ENCODE measurements at regions not wholly inside any gene's neighbourhood (a gene's known extent, or its start where the extent isn't known, plus 50 kb on each side); places are given as distances from the start of the nearest gene placed in this dataset.

GRCh38 chr15:36059596-36059995 is 513.6 kb upstream of the DPH6 start:
- no peak for DNase-seq (ENCODE audit: low read depth in 3 of 3, low spot score in 1 of 3)

- DNase-seq (ENCODE audit: low read depth in 3 of 3, low spot score in 1 of 3) = no peak
These were observed 516.4 kb upstream of the DPH6 start for GRCh38 chr15:36062357-36062756.

DNA sequence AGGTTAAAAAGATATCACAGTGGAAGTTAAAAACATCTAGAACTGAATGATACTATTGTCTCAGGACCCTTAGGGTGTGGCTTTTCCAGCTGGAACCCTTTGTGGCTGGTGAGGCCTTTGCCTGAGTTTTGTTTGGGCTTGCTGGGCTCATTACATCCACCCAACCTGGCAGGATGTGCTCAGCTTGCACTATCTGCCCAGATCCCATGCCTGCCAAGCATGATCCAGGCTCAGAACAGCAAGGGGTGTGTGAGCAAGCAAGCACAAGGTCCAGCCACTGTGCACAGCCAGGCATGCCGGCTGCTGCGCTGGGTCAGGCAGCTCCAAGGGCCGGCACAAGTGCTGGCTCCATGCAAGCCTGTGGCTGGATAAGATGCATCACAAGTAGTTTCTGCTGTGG is 512.7 kb upstream of the CDIN1 start:
- no peak for DNase-seq (ENCODE audit: low read depth in 3 of 3, low spot score in 1 of 3)

GRCh38 chr15:36067483-36068274 is 511.7 kb upstream of the CDIN1 start:
- no peak for DNase-seq (ENCODE audit: low read depth in 3 of 3, low spot score in 1 of 3)

GRCh38 chr15:36075333-36075732 is 504.1 kb upstream of the CDIN1 start:
- DNase-seq (ENCODE audit: low read depth in 3 of 3, low spot score in 1 of 3) = no peak

- DNase-seq (ENCODE audit: low read depth in 3 of 3, low spot score in 1 of 3) = no peak
These were observed 500.4 kb upstream of the CDIN1 start for GRCh38 chr15:36079021-36079420.

GRCh38 chr15:36080759-36081158 is 498.7 kb upstream of the CDIN1 start:
- DNase-seq (ENCODE audit: low read depth in 3 of 3, low spot score in 1 of 3) = no peak

GRCh38 chr15:36090286-36090946 is 489.0 kb upstream of the CDIN1 start:
- no peak for DNase-seq (ENCODE audit: low read depth in 3 of 3, low spot score in 1 of 3)

DNA sequence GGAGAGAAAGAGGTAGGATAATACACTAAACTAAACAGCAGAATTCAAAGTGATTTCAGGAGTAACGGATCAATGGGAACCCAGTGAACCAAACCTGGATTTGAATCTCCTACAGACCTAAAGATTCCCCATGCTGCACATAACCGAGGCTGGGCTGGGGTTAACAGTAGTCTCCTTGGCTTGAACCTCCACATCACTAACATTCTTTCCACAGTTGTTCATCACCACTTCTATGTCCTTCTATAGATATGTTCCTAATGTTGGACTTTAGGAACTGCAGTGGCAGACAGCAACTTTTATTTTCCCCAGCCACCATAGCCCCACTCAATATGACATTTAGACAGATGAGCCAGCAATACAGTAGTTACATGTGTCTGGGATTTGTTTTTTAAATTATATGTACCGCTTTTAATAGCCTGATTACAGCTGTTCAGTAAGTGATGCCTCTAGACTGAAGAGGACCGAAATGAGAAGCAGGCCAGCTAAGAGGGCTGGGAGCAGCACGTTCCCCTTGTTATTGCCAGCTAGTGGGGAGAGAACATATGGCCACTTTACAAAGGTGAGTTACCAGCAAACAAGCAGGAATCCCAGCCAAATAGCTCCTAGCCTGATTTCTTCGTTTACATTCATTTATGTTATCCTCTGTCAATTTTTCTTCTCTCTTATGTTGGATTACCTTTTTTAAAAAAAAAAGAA is 472.6 kb upstream of the CDIN1 start:
- DNase-seq (ENCODE audit: low read depth in 3 of 3, low spot score in 1 of 3) = no peak

DNA sequence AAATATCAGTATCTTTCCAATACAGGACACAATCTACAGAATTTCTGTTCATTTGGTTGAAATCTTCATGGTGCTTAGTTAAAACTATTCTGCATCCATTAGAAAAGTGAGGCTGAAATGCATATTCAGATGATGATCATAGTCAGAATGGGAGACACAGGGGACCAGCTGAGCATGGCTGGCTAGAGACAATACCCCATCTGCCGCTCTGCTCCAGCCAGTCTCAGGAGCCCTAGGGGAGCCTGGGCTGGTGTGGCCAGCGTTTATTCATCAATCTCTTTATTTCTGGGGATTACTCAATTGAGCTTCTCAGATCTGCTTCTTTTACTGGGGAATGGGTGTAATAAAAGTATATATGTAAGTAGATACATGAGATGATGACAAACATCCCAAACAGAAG is 470.9 kb upstream of the CDIN1 start:
- no peak for DNase-seq (ENCODE audit: low read depth in 3 of 3, low spot score in 1 of 3)

DNA sequence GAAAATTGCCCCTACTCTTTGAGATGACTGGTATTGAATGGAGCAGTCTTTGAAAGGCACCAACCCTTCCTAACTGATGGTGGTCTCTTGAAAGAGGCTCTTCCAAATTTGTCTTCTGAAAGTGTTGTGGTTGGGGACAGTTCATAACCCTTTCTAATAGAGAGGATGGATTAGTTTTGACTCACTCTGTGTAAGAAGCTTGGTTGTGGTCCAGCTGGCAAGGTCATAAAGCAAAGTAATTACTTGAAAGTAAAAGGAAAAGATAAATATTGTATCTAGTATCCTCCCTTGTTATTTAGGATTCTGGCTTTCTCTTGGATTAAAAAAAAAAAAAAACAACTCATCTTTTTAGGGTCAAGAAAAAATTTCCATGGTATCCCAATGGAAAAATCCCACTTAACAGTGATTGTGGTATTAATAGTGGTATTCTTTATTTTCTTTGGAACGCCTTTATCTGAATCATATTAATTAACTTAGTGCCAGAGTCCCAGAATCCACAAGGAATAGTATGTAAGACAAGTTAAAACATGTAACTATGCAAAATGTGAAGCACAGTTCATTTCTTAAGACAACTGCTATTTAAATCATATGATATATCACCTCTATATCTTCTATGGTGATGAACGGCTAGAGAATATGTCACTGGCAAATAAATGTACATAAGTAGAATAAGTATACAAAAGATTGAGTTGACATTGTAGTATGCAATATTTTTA is 469.3 kb upstream of the CDIN1 start:
- DNase-seq (ENCODE audit: low read depth in 3 of 3, low spot score in 1 of 3) = no peak

GRCh38 chr15:36110659-36110993 is 468.8 kb upstream of the CDIN1 start:
- no peak for DNase-seq (ENCODE audit: low read depth in 3 of 3, low spot score in 1 of 3)

- no peak for DNase-seq (ENCODE audit: low read depth in 3 of 3, low spot score in 1 of 3)
These were observed 462.1 kb upstream of the CDIN1 start for GRCh38 chr15:36117296-36117787.

DNA sequence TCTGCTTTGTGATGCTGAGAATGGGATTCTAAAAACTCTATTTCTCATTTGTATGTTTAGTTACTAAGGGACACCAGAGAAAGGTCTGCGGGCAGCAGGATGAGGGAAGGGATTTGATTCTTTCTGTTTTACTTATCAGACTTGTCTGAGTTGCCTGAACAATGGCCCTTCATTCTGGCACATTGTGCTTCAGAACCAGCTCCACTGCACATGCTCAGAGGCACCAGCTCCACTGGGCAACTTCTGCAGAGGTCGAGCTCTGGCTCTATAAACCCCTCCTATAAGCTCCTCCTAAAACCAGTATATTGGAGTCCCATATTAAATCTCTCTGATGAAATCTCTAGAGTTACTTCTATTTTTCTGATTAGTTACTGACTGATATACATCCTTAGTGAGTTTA is 453.2 kb upstream of the CDIN1 start:
- no peak for DNase-seq (ENCODE audit: low read depth in 3 of 3, low spot score in 1 of 3)

DNA sequence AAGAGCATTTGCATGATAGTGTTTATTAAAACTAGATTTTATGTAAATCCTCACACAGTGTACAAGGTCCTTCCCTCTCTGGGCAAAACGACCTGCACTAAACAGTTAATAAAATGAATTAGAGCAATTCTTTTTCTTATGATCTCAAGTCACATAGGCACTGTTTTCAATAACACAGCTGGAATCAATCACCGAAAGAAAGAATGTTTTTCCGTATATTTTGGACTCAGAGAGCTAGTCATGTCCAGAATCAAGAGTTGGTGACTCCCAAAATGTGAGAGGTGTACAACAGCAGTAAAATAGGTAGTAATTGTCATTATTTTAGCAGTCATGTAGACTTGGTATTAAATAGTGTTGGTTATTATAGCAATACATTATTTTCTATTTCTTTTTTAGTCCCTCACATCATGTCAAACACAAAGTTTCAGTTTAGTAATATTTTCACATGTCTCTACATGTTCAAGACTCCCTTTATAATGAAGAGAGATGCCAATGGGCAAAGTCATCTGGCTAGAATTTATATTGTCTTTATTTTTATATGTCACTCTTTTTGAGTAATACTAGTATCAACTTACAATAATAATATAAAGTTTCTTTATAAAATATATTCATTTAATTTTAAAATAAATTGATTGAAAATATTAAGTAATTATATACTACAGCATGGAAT is 448.6 kb upstream of the CDIN1 start:
- DNase-seq (ENCODE audit: low read depth in 3 of 3, low spot score in 1 of 3) = no peak

GRCh38 chr15:36133742-36134141 is 445.7 kb upstream of the CDIN1 start:
- no peak for DNase-seq (ENCODE audit: low read depth in 3 of 3, low spot score in 1 of 3)

DNA sequence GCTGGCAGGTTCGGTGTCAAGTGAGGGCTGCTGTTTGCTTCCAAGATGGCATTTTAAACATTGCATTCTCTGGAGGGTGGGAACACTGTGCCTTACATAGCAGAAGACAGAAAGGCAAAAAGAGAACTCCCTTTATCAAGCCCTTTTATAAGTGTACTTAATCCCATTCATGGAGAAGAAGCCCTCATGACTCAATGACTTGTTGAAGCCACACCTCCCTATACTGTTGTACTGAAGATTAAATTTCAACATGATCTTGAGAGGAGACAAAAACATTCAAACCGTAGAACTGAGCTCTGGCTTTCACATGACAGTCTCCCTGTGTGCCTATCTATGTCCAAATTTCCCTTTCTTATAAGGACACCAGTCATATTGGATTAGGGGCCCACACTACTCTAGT is 443.4 kb upstream of the CDIN1 start:
- DNase-seq (ENCODE audit: low read depth in 3 of 3, low spot score in 1 of 3) = no peak

DNA sequence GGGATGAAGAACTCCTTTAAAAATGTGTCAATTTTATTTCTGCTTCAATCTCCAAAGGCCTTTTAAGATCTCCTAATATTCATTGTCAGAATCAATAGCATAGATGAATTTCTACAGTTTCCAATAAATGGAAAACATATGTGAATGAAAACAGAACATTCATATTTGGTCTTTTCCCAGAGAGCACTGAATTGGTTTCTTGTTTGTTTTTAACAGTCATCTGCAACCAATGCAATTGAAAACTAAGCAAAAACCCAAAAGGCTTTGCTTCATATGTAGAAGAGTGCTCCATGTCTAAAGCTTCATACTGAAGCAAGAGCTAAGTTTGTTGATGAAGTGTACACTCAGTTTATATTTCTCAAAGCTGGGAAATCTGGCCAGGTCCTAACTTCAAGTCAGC is 426.5 kb upstream of the CDIN1 start:
- no peak for DNase-seq (ENCODE audit: low read depth in 3 of 3, low spot score in 1 of 3)

DNA sequence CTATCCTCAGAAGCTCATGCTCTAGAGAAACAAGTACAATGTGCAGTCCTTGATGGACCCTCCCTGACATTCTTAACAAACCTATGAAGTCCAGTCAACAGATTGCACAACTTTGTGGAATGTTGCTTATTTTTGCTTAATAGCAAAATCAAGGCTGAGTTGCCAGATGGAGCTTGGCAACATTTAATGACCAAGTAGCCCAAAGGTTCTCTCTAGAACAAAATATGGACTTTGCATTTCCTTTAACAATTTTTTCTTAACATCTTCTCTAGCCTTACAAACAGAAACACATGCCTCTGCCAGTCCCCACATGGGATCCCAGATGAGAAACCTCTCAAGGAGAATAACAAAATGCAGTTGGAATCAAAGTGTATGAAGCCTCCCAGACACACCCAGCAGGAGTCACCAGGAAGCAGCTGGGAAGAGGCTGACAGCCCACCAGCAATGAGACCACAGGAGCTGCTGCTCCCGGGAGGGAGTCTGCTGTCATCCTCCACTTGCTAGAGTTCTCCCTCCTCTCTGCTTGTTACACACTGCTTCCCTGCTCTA is 422.5 kb upstream of the CDIN1 start:
- DNase-seq (ENCODE audit: low read depth in 3 of 3, low spot score in 1 of 3) = no peak

GRCh38 chr15:36160351-36160750 is 419.1 kb upstream of the CDIN1 start:
- no peak for DNase-seq (ENCODE audit: low read depth in 3 of 3, low spot score in 1 of 3)

- DNase-seq (ENCODE audit: low read depth in 3 of 3, low spot score in 1 of 3) = no peak
These were observed 418.3 kb upstream of the CDIN1 start for GRCh38 chr15:36161108-36161507.
